ENCODE measurements at regions not wholly inside any gene's neighbourhood (a gene's known extent, or its start where the extent isn't known, plus 50 kb on each side); places are given as distances from the start of the nearest gene placed in this dataset.

DNA sequence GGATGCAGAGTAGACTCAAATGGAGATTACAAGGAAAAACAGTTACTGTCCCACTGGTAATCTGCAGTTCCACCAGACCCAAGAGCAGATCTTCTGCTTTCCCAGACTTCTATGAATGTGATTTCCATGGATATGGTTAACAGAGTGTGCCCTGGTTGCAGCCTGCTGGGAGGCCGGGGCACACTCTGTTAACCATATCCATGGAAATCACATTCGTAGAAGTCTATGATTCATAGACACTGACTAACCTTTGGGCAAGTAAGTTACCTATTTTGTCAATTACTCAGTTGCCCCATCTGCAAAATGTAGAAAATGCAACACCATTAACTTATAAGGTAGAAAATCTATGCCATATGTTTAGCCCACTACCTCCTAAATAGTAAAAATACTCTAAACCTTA lies 443.1 kb upstream of the PITX2 start:
- POLR2A ChIA-PET: no interaction called here
- Histone ChIP-seq H3K79me2 (ENCODE audit: control insufficient read depth, insufficient read depth, low read length) (no peaks in the 10 kb centered on the region), H3K9me3 (replicated peaks; ENCODE audit: control insufficient read depth, insufficient read depth, low read length) (no peaks in the 10 kb centered on the region), H3K4me1 (ENCODE audit: control insufficient read depth, extremely low read depth, insufficient read depth, low read length) (no peaks in the 10 kb centered on the region), H3K36me3 (ENCODE audit: control insufficient read depth in 2 of 2, extremely low read depth in 1 of 2, insufficient read depth in 2 of 2, low read length in 2 of 2) (no peaks in the 10 kb centered on the region), H3K4me2 (ENCODE audit: insufficient read depth, low read length) (no peak overlapping the region), H2AFZ (ENCODE audit: low read depth, low read length) (no peak overlapping the region), H3K9ac (replicated peaks; ENCODE audit: extremely low read depth, insufficient read depth, low read length) (no peak overlapping the region), H3K9me1 (replicated peaks; ENCODE audit: control insufficient read depth, extremely low read depth, insufficient read depth, low read length) (no peaks in the 10 kb centered on the region), H4K20me1 (replicated peaks; ENCODE audit: control insufficient read depth, extremely low read depth, insufficient read depth, low read length) (no peaks in the 10 kb centered on the region), H3K27ac (ENCODE audit: insufficient read depth, low read depth, low read length) (no peak overlapping the region), H3K4me3 (replicated peaks in 1 of 3; ENCODE audit: insufficient read depth in 1 of 3, low read depth in 1 of 3, low read length in 3 of 3) (no peak overlapping the region), H3K27me3 (ENCODE audit: control insufficient read depth in 2 of 2, insufficient read depth in 2 of 2, low read length in 2 of 2) (no peaks in the 10 kb centered on the region)
- dilution Hi-C loops (cut with MboI; ENCODE audit: extremely low pct_ligation_motif_present, low sequenced_read_pairs): no loop called here
- TF ChIP-seq EZH2 (IDR thresholded peaks at IDR 0.05; ENCODE audit: borderline replicate concordance, low read depth, low read length, severe bottlenecking): no peak
- TF ChIP-seq, protein P1, sequence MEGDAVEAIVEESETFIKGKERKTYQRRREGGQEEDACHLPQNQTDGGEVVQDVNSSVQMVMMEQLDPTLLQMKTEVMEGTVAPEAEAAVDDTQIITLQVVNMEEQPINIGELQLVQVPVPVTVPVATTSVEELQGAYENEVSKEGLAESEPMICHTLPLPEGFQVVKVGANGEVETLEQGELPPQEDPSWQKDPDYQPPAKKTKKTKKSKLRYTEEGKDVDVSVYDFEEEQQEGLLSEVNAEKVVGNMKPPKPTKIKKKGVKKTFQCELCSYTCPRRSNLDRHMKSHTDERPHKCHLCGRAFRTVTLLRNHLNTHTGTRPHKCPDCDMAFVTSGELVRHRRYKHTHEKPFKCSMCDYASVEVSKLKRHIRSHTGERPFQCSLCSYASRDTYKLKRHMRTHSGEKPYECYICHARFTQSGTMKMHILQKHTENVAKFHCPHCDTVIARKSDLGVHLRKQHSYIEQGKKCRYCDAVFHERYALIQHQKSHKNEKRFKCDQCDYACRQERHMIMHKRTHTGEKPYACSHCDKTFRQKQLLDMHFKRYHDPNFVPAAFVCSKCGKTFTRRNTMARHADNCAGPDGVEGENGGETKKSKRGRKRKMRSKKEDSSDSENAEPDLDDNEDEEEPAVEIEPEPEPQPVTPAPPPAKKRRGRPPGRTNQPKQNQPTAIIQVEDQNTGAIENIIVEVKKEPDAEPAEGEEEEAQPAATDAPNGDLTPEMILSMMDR (IDR thresholded peaks at IDR 0.05; ENCODE audit: extremely low read depth in 1 of 2, insufficient read depth in 1 of 2, low read depth in 1 of 2, low read length in 2 of 2): no peak
- TF ChIP-seq GATA2 (IDR thresholded peaks at IDR 0.05; ENCODE audit: insufficient read depth, insufficient read length, low read depth, low read length): no peak
- TF ChIP-seq POLR2A (IDR thresholded peaks at IDR 0.05; ENCODE audit: low read depth, low read length): no peak
- no peak for TF ChIP-seq MYC (IDR thresholded peaks at IDR 0.05; ENCODE audit: low read depth, low read length)
- TF ChIP-seq, protein P2, sequence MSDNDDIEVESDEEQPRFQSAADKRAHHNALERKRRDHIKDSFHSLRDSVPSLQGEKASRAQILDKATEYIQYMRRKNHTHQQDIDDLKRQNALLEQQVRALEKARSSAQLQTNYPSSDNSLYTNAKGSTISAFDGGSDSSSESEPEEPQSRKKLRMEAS (IDR thresholded peaks at IDR 0.05; ENCODE audit: insufficient read depth, insufficient read length): no peak
- TF ChIP-seq POLR2AphosphoS5 (IDR thresholded peaks at IDR 0.05; ENCODE audit: insufficient read depth, low read depth, low read length): no peak
- no peak for TF ChIP-seq FOS (IDR thresholded peaks at IDR 0.05; ENCODE audit: borderline replicate concordance, insufficient read depth, low read length)
- no peak for TF ChIP-seq JUN (IDR thresholded peaks at IDR 0.05; ENCODE audit: borderline replicate concordance, insufficient read depth, insufficient read length, low read depth)
- DNase-seq (ENCODE audit: low read depth, low spot score) (no peak), FAIRE-seq (no peak)
- no TSS peak for BruUV-seq (replicated peaks)
- intact Hi-C loops (cut with micrococcal nuclease): no loop called here
- CTCF ChIA-PET: no interaction called here

Data from endothelial cell of umbilical vein (primary cell).